ENCODE measurements at regions not wholly inside any gene's neighbourhood (a gene's known extent, or its start where the extent isn't known, plus 50 kb on each side); places are given as distances from the start of the nearest gene placed in this dataset.
"Not testable (repeated sequence)": the region's sequence is repeated elsewhere in the genome, so short reads cannot be mapped to it uniquely, and the experiment has no call there.

- DNase-seq (ENCODE audit: low read depth in 2 of 2) = no peak
Measured at GRCh38 chr18:1292167-1292566, 387.5 kb downstream of the ADCYAP1 start.

- DNase-seq (ENCODE audit: low read depth in 2 of 2) = no peak
Measured at GRCh38 chr18:1294229-1294628, 389.6 kb downstream of the ADCYAP1 start.

GRCh38 chr18:1296237-1296636, 391.6 kb downstream of the ADCYAP1 start:
- no peak for DNase-seq (ENCODE audit: low read depth in 2 of 2)

- no peak for DNase-seq (ENCODE audit: low read depth in 2 of 2)
Measured at GRCh38 chr18:1302861-1303260, 398.2 kb downstream of the ADCYAP1 start.

- DNase-seq (ENCODE audit: low read depth in 2 of 2) = no peak
Measured at GRCh38 chr18:1304392-1304992, 399.8 kb downstream of the ADCYAP1 start.

- DNase-seq (ENCODE audit: low read depth in 2 of 2) = no peak
Measured at GRCh38 chr18:1306641-1307040, 402.0 kb downstream of the ADCYAP1 start.

- no peak for DNase-seq (ENCODE audit: low read depth in 2 of 2)
Measured at GRCh38 chr18:1308686-1309085, 404.0 kb downstream of the ADCYAP1 start.

GRCh38 chr18:1311376-1311775, 406.7 kb downstream of the ADCYAP1 start:
- DNase-seq (ENCODE audit: low read depth in 2 of 2) = no peak

GRCh38 chr18:1335345-1335744, 430.7 kb downstream of the ADCYAP1 start:
- not testable (repeated sequence) for DNase-seq (ENCODE audit: low read depth in 2 of 2)

GRCh38 chr18:1350931-1351450, 446.3 kb downstream of the ADCYAP1 start:
- DNase-seq (ENCODE audit: low read depth in 2 of 2) = no peak

- DNase-seq (ENCODE audit: low read depth in 2 of 2) = no peak
Measured at GRCh38 chr18:1353025-1353424, 448.4 kb downstream of the ADCYAP1 start.

GRCh38 chr18:1357724-1358123, 453.1 kb downstream of the ADCYAP1 start:
- no peak for DNase-seq (ENCODE audit: low read depth in 2 of 2)

- DNase-seq (ENCODE audit: low read depth in 2 of 2) = no peak
Measured at GRCh38 chr18:1361936-1362335, 457.3 kb downstream of the ADCYAP1 start.

- DNase-seq (ENCODE audit: low read depth in 2 of 2) = no peak
Measured at GRCh38 chr18:1370552-1370951, 465.9 kb downstream of the ADCYAP1 start.

GRCh38 chr18:1371724-1372123, 467.1 kb downstream of the ADCYAP1 start:
- no peak for DNase-seq (ENCODE audit: low read depth in 2 of 2)

GRCh38 chr18:1383465-1383864, 478.8 kb downstream of the ADCYAP1 start:
- no peak for DNase-seq (ENCODE audit: low read depth in 2 of 2)

GRCh38 chr18:1388468-1388867, 483.8 kb downstream of the ADCYAP1 start:
- not testable (repeated sequence) for DNase-seq (ENCODE audit: low read depth in 2 of 2)

- DNase-seq (ENCODE audit: low read depth in 2 of 2) = no peak
Measured at GRCh38 chr18:1392046-1392445, 487.4 kb downstream of the ADCYAP1 start.

- DNase-seq (ENCODE audit: low read depth in 2 of 2) = no peak
Measured at GRCh38 chr18:1392865-1393734, 488.4 kb downstream of the ADCYAP1 start.

- no peak for DNase-seq (ENCODE audit: low read depth in 2 of 2)
Measured at GRCh38 chr18:1393929-1394328, 489.3 kb downstream of the ADCYAP1 start.

- no peak for DNase-seq (ENCODE audit: low read depth in 2 of 2)
Measured at GRCh38 chr18:1394426-1394825, 489.8 kb downstream of the ADCYAP1 start.

- no peak for DNase-seq (ENCODE audit: low read depth in 2 of 2)
Measured at GRCh38 chr18:1394966-1395365, 490.3 kb downstream of the ADCYAP1 start.

- DNase-seq (ENCODE audit: low read depth in 2 of 2) = no peak
Measured at GRCh38 chr18:1408376-1408775, 503.7 kb downstream of the ADCYAP1 start.

All from stimulated activated CD4-positive, alpha-beta T cell treated with anti-CD3 and anti-CD28 coated beads, Interleukin-12 subunit alpha, Interleukin-12 subunit beta, amount 100 ng/mL, for 24 hours (primary cell).